SK-N-SH (cell line): ENCODE measurements at regions not wholly inside any gene's neighbourhood (a gene's known extent, or its start where the extent isn't known, plus 50 kb on each side); places are given as distances from the start of the nearest gene placed in this dataset.

Experiments
- CTCF ChIA-PET: fragments of 300-600, 350-600 bp; formaldehyde crosslinking; extraction: SDS; loops from one replicate; lab custom pipeline; 2021; lab: Yijun Ruan, JAX
- POLR2A ChIA-PET: fragments of 350-600 bp; sonication (Branson Sonifier 250); formaldehyde crosslinking; extraction: SDS; loops from one replicate; lab custom pipeline; 2020; ENCODE audit warnings: antibody characterized with exemption, inconsistent platforms; lab: Yijun Ruan, JAX
- DNase-seq: peaks from one replicate; pipeline ENCODE4 v3.0.0; 2012
- H2AFZ ChIP-seq: fragments of 200-600 bp; sonication (generic); 2 replicates; pipeline ENCODE4 v1.8.1; 2016; ENCODE audit warnings: antibody characterized with exemption, mild to moderate bottlenecking, low read depth
- H3F3A ChIP-seq: fragments of 200-600 bp; sonication (generic); replicated peaks from 2 replicates; pipeline ENCODE3; 2016; ENCODE audit warnings: antibody characterized with exemption, mild to moderate bottlenecking; ENCODE audit not compliant: insufficient read depth
- H3K27ac ChIP-seq, 2 experiments: fragments of 200-500 bp in 1 of 2; fragments of 200-600 bp in 1 of 2; sonication (Bioruptor generic) in 1 of 2; sonication (generic), shearing (Covaris generic) in 1 of 2; 2 replicates each; pipeline versions ENCODE4 v1.5.1 to v1.6.1; 2014 to 2016; ENCODE audit warnings: low read depth in 2 of 2, inconsistent platforms in 1 of 2, low read length in 1 of 2, mild to moderate bottlenecking in 1 of 2, mixed read lengths in 1 of 2
- H3K27me3 ChIP-seq: fragments of 200-600 bp; sonication (generic), shearing (Covaris generic); 2 replicates; pipeline ENCODE4 v1.6.1; 2016; ENCODE audit warnings: mixed run types; ENCODE audit not compliant: insufficient read depth
- H3K36me3 ChIP-seq, 2 experiments: fragments of 200-500 bp in 1 of 2; fragments of 200-600 bp in 1 of 2; sonication (Bioruptor generic) in 1 of 2; sonication (generic) in 1 of 2; replicated peaks in 1 of 2; 2 replicates each; pipeline versions ENCODE3 to v1.5.1; 2014 to 2016; ENCODE audit warnings: low read length in 1 of 2, mild to moderate bottlenecking in 1 of 2; ENCODE audit not compliant: insufficient read depth in 2 of 2, control insufficient read depth in 1 of 2
- H3K4me1 ChIP-seq, 2 experiments: fragments of 200-500 bp in 1 of 2; fragments of 200-600 bp in 1 of 2; sonication (Bioruptor generic) in 1 of 2; sonication (generic), shearing (Covaris generic) in 1 of 2; 2 replicates each; pipeline versions ENCODE4 v1.5.1 to v1.6.1; 2014 to 2016; ENCODE audit warnings: low read depth in 1 of 2, low read length in 1 of 2, mixed run types in 1 of 2; ENCODE audit not compliant: insufficient read depth in 2 of 2, control insufficient read depth in 1 of 2
- H3K4me2 ChIP-seq: fragments of 200-600 bp; sonication (generic), shearing (Covaris generic); 2 replicates; pipeline ENCODE4 v1.6.1; 2017; ENCODE audit warnings: mixed run types
- H3K4me3 ChIP-seq, 2 experiments: fragments of 200-500 bp in 1 of 2; fragments of 200-600 bp in 1 of 2; sonication (Bioruptor generic) in 1 of 2; sonication (generic), shearing (Covaris generic) in 1 of 2; 2 replicates each; pipeline versions ENCODE4 v1.5.1 to v1.8.1; 2014 to 2016; ENCODE audit warnings: low read depth in 2 of 2, inconsistent platforms in 1 of 2, low read length in 1 of 2, mild to moderate bottlenecking in 1 of 2, mixed read lengths in 1 of 2, moderate library complexity in 1 of 2
- H3K79me2 ChIP-seq: fragments of 200-600 bp; sonication (generic); 2 replicates; pipeline ENCODE4 v1.8.1; 2017; ENCODE audit warnings: mild to moderate bottlenecking; ENCODE audit not compliant: insufficient read depth
- H3K9ac ChIP-seq: fragments of 200-600 bp; sonication (generic); 2 replicates; pipeline ENCODE4 v1.6.1; 2017; ENCODE audit warnings: mixed run types
- H3K9me2 ChIP-seq: fragments of 200-600 bp; sonication (generic); 2 replicates; pipeline ENCODE4 v1.6.1; 2017; ENCODE audit warnings: mixed run types
- H3K9me3 ChIP-seq: fragments of 200-600 bp; sonication (generic); 2 replicates; pipeline ENCODE4 v1.6.1; 2017; ENCODE audit warnings: mixed run types, mild to moderate bottlenecking, moderate library complexity
- H4K20me1 ChIP-seq: fragments of 200-600 bp; sonication (generic); 2 replicates; pipeline ENCODE4 v1.6.1; 2017; ENCODE audit warnings: mild to moderate bottlenecking, mixed run types; ENCODE audit not compliant: insufficient read depth
- CHD2 ChIP-seq: fragments of 150-350 bp; IDR thresholded peaks from 2 replicates; pipeline ENCODE4 v1.6.1; 2018; ENCODE audit warnings: low read length; ENCODE audit not compliant: partially characterized antibody
- EP300 ChIP-seq, 2 experiments: IDR thresholded peaks; 2 replicates each; pipeline versions ENCODE4 v1.4.0 to v1.6.1; 2012; ENCODE audit warnings: borderline replicate concordance in 1 of 2, low read depth in 1 of 2, low read length in 1 of 2
- EZH2phosphoT487 ChIP-seq: fragments of 200-600 bp; sonication (generic); IDR thresholded peaks from 2 replicates; pipeline ENCODE4 v1.6.1; 2017; ENCODE audit warnings: low read depth, mixed run types, mild to moderate bottlenecking, antibody characterized with exemption, moderate library complexity, borderline replicate concordance
- FOXJ3 ChIP-seq: sonication (generic); formaldehyde crosslinking; IDR thresholded peaks from 2 replicates; pipeline ENCODE4 v1.5.1; 2020; ENCODE audit warnings: mild to moderate bottlenecking, missing genetic modification reagents
- MXI1 ChIP-seq: IDR thresholded peaks from 2 replicates; pipeline ENCODE4 v1.6.1; 2012; ENCODE audit warnings: mild to moderate bottlenecking, low read depth, low read length, improper control_type of control experiment
- NFIC ChIP-seq: IDR thresholded peaks from 2 replicates; pipeline ENCODE4 v1.4.0; 2012; ENCODE audit warnings: borderline replicate concordance
- NRF1 ChIP-seq: IDR thresholded peaks from 2 replicates; pipeline ENCODE4 v1.6.1; 2012; ENCODE audit warnings: low read depth, mild to moderate bottlenecking, low read length
- RAD21 ChIP-seq: IDR thresholded peaks from 2 replicates; pipeline ENCODE4 v1.6.1; 2012; ENCODE audit warnings: mild to moderate bottlenecking, low read length
- SIN3A ChIP-seq: IDR thresholded peaks from 2 replicates; pipeline ENCODE4 v1.6.1; 2012; ENCODE audit warnings: low read depth, mild to moderate bottlenecking, low read length, moderate library complexity, borderline replicate concordance
- SMC3 ChIP-seq: IDR thresholded peaks from 2 replicates; pipeline ENCODE4 v1.6.1; 2012; ENCODE audit warnings: low read depth, low read length, improper control_type of control experiment
- TEAD4 ChIP-seq: IDR thresholded peaks from 2 replicates; pipeline ENCODE4 v1.4.0; 2012; ENCODE audit warnings: mild to moderate bottlenecking, borderline replicate concordance; ENCODE audit not compliant: insufficient read depth
- USF2 ChIP-seq: fragments of 150-350 bp; IDR thresholded peaks from 2 replicates; pipeline ENCODE4 v1.6.1; 2017; ENCODE audit warnings: antibody characterized with exemption, low read length, low read depth, borderline replicate concordance
- WGBS: methylation state at CpG from one replicate; pipeline ENCODE4 v1.1.6; 2017; ENCODE audit warnings: low lambda C conversion rate; 5-methylcytosine and 5-hydroxymethylcytosine counted together
- TF ChIP-seq, protein P1 (sequence below): IDR thresholded peaks from 2 replicates; pipeline ENCODE4 v1.4.0; 2012; ENCODE audit warnings: low read depth, borderline replicate concordance
- TF ChIP-seq, protein P2 (sequence below): IDR thresholded peaks from 2 replicates; pipeline ENCODE4 v1.4.0; 2012; ENCODE audit warnings: low read depth
- TF ChIP-seq, protein P3 (sequence below): fragments of 150-350 bp; IDR thresholded peaks from 2 replicates; pipeline ENCODE4 v1.6.1; 2016; ENCODE audit warnings: mild to moderate bottlenecking, low read depth, low read length

- TF ChIP-seq, protein P1, sequence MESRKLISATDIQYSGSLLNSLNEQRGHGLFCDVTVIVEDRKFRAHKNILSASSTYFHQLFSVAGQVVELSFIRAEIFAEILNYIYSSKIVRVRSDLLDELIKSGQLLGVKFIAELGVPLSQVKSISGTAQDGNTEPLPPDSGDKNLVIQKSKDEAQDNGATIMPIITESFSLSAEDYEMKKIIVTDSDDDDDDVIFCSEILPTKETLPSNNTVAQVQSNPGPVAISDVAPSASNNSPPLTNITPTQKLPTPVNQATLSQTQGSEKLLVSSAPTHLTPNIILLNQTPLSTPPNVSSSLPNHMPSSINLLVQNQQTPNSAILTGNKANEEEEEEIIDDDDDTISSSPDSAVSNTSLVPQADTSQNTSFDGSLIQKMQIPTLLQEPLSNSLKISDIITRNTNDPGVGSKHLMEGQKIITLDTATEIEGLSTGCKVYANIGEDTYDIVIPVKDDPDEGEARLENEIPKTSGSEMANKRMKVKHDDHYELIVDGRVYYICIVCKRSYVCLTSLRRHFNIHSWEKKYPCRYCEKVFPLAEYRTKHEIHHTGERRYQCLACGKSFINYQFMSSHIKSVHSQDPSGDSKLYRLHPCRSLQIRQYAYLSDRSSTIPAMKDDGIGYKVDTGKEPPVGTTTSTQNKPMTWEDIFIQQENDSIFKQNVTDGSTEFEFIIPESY, result no peak
- TF ChIP-seq SIN3A, result no peak
- no peak for TF ChIP-seq FOXJ3 (CRISPR knock-in tag)
- no peak for TF ChIP-seq MXI1
- TF ChIP-seq, protein P2, sequence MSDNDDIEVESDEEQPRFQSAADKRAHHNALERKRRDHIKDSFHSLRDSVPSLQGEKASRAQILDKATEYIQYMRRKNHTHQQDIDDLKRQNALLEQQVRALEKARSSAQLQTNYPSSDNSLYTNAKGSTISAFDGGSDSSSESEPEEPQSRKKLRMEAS, result no peak
- TF ChIP-seq, protein P3, sequence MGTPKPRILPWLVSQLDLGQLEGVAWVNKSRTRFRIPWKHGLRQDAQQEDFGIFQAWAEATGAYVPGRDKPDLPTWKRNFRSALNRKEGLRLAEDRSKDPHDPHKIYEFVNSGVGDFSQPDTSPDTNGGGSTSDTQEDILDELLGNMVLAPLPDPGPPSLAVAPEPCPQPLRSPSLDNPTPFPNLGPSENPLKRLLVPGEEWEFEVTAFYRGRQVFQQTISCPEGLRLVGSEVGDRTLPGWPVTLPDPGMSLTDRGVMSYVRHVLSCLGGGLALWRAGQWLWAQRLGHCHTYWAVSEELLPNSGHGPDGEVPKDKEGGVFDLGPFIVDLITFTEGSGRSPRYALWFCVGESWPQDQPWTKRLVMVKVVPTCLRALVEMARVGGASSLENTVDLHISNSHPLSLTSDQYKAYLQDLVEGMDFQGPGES, result no peak
- no peak for TF ChIP-seq USF2
- no peak for TF ChIP-seq NRF1
- TF ChIP-seq EZH2phosphoT487, result no peak
- TF ChIP-seq NFIC, result no peak
- no peak for TF ChIP-seq RAD21
- TF ChIP-seq EP300 (IDR thresholded peaks at IDR 0.05; ENCODE audit: borderline replicate concordance in 1 of 2, low read depth in 1 of 2, low read length in 1 of 2), result no peak
- no peak for TF ChIP-seq CHD2
- no peak for TF ChIP-seq TEAD4
- no peak for TF ChIP-seq SMC3
- TF ChIP-seq, all 33 proteins: peak for 0
- Histone ChIP-seq H3K27ac (no peak overlapping the region), H3K79me2 (no peaks in the 10 kb centered on the region), H3K27me3 (no peaks in the 10 kb centered on the region), H3K36me3 (no peaks in the 10 kb centered on the region), H3K4me1 (no peaks in the 10 kb centered on the region), H3K9ac (no peak overlapping the region), H3K4me2 (no peak overlapping the region), H3K9me2 (no peaks in the 10 kb centered on the region), H4K20me1 (no peaks in the 10 kb centered on the region), H3K9me3 (no peaks in the 10 kb centered on the region), H3K4me3 (no peak overlapping the region), H2AFZ (no peak overlapping the region), H3F3A (no peaks in the 10 kb centered on the region)
- 25% methylated on average over 5 of the region's 5 CpGs for WGBS
- no peak for DNase-seq
- ChIA-PET CTCF (no interaction called here), POLR2A (no interaction called here)
Measured at GRCh38 chr5:5971203-5971602, 407.1 kb downstream of the MED10 start.
